HCT116 (cell line): ENCODE measurements at regions not wholly inside any gene's neighbourhood (a gene's known extent, or its start where the extent isn't known, plus 50 kb on each side); places are given as distances from the start of the nearest gene placed in this dataset.

ENCODE experiments used
- ATAC-seq: fragments of 200-7000 bp; cut with Tn5 transposase; 2 replicates; pipeline ENCODE4 v1.9.1; 2020; ENCODE audit warnings: mild to moderate bottlenecking, moderate library complexity
- BruUV-seq: library from RNA; stranded (reverse); fragments of 400-500 nt; replicated peaks from 2 replicates; lab custom pipeline; 2021; lab: Mats Ljungman, UMichigan
- CTCF ChIA-PET: fragments of 300-600 bp; sonication (Branson Sonifier 250); formaldehyde crosslinking; loops from one replicate; lab custom pipeline; 2021; ENCODE audit warnings: antibody characterized with exemption; lab: Charles Lee
- POLR2A ChIA-PET: fragments of 300-600, 350-600 bp; sonication (Branson Sonifier 250); formaldehyde crosslinking; loops from one replicate; lab custom pipeline; 2021; ENCODE audit warnings: antibody characterized with exemption; lab: Charles Lee
- RAD21 ChIA-PET, 2 experiments: fragments of 300-600 bp; sonication (Branson Sonifier 250); formaldehyde crosslinking; loops; one replicate each; lab custom pipeline; 2023; ENCODE audit warnings: low total read pairs in 2 of 2; ENCODE audit not compliant: uncharacterized antibody in 2 of 2, unreplicated experiment in 2 of 2, low non-redundant PET in 1 of 2; lab: Charles Lee
- DNase-seq: peaks from one replicate; pipeline ENCODE4 v3.0.0-alpha.2; 2010; ENCODE audit warnings: low read depth, low spot score
- H2AFZ ChIP-seq: fragments of 200-600 bp; shearing (Covaris generic), sonication (generic); 2 replicates; pipeline ENCODE4 v1.6.1; 2017; ENCODE audit warnings: low read depth, mixed run types, mixed read lengths, antibody characterized with exemption, low read length; ENCODE audit not compliant: poor library complexity, severe bottlenecking
- H3K27ac ChIP-seq: 2 replicates; pipeline ENCODE4 v1.5.1; 2012; ENCODE audit warnings: low read depth, low read length
- H3K27me3 ChIP-seq: fragments of 200-600 bp; sonication (generic); 2 replicates; pipeline ENCODE4 v1.6.1; 2016; ENCODE audit warnings: mixed run types, low read length, mixed read lengths; ENCODE audit not compliant: insufficient read depth
- H3K36me3 ChIP-seq, 2 experiments: fragments of 200-500 bp in 1 of 2; fragments of 200-600 bp in 1 of 2; sonication (Bioruptor generic) in 1 of 2; sonication (generic) in 1 of 2; 2 replicates each; pipeline versions ENCODE4 v1.5.1 to v1.6.1; 2014 to 2016; ENCODE audit warnings: low read length in 2 of 2, inconsistent platforms in 1 of 2, mixed read lengths in 1 of 2, mixed run types in 1 of 2; ENCODE audit not compliant: insufficient read depth in 2 of 2, control insufficient read depth in 1 of 2
- H3K4me1 ChIP-seq, 2 experiments: fragments of 200-600 bp in 1 of 2; sonication (generic) in 1 of 2; 2 replicates each; pipeline versions ENCODE4 v1.5.1 to v1.6.1; 2012 to 2017; ENCODE audit warnings: low read length in 2 of 2, inconsistent platforms in 1 of 2, mild to moderate bottlenecking in 1 of 2, mixed read lengths in 1 of 2, mixed run types in 1 of 2, moderate library complexity in 1 of 2; ENCODE audit not compliant: insufficient read depth in 2 of 2, control insufficient read depth in 1 of 2
- H3K4me2 ChIP-seq: fragments of 200-600 bp; sonication (generic); 2 replicates; pipeline ENCODE4 v1.6.1; 2017; ENCODE audit warnings: mixed run types, low read length, mixed read lengths
- H3K4me3 ChIP-seq, 2 experiments: fragments of 200-600 bp in 1 of 2; sonication (generic) in 1 of 2; replicated peaks in 1 of 2; 2 replicates each; pipeline ENCODE4 v1.5.1; 2011 to 2016; ENCODE audit warnings: low read length in 2 of 2, control low read depth in 1 of 2, low read depth in 1 of 2, mild to moderate bottlenecking in 1 of 2, mixed read lengths in 1 of 2, mixed run types in 1 of 2
- H3K79me2 ChIP-seq: fragments of 200-600 bp; sonication (generic); 2 replicates; pipeline ENCODE4 v1.6.1; 2017; ENCODE audit warnings: mild to moderate bottlenecking, mixed run types, low read length, moderate library complexity, mixed read lengths; ENCODE audit not compliant: insufficient read depth
- H3K9ac ChIP-seq: fragments of 200-600 bp; sonication (generic); 2 replicates; pipeline ENCODE4 v1.6.1; 2016; ENCODE audit warnings: low read length, mixed read lengths
- H3K9me2 ChIP-seq: fragments of 200-600 bp; sonication (generic), shearing (Covaris generic); 2 replicates; pipeline ENCODE4 v1.6.1; 2017; ENCODE audit warnings: mixed run types, mild to moderate bottlenecking, moderate library complexity; ENCODE audit not compliant: insufficient read depth
- H3K9me3 ChIP-seq, 2 experiments: fragments of 200-500 bp in 1 of 2; fragments of 200-600 bp in 1 of 2; sonication (Bioruptor generic) in 1 of 2; sonication (generic) in 1 of 2; 2 replicates each; pipeline ENCODE4 v1.6.1; 2014 to 2017; ENCODE audit warnings: low read length in 2 of 2, mixed read lengths in 2 of 2, inconsistent platforms in 1 of 2, low read depth in 1 of 2, mild to moderate bottlenecking in 1 of 2, mixed run types in 1 of 2, moderate library complexity in 1 of 2; ENCODE audit not compliant: control insufficient read depth in 1 of 2, insufficient read depth in 1 of 2
- H4K20me1 ChIP-seq: fragments of 200-600 bp; sonication (generic), shearing (Covaris generic); 2 replicates; pipeline ENCODE4 v1.6.1; 2017; ENCODE audit warnings: mixed run types, mild to moderate bottlenecking, moderate library complexity; ENCODE audit not compliant: insufficient read depth
- CEBPB ChIP-seq: IDR thresholded peaks from 2 replicates; pipeline ENCODE4 v1.6.1; 2012; ENCODE audit warnings: low read depth
- EGR1 ChIP-seq: IDR thresholded peaks from 2 replicates; pipeline ENCODE4 v1.6.1; 2012; ENCODE audit warnings: low read depth
- ELF1 ChIP-seq: IDR thresholded peaks from 2 replicates; pipeline ENCODE4 v1.6.1; 2012; ENCODE audit warnings: low read depth, borderline replicate concordance
- RAD21 ChIP-seq: IDR thresholded peaks from 2 replicates; pipeline ENCODE4 v1.6.1; 2012; ENCODE audit warnings: low read depth, mild to moderate bottlenecking
- SP1 ChIP-seq: IDR thresholded peaks from 2 replicates; pipeline ENCODE4 v1.6.1; 2012; ENCODE audit warnings: low read depth
- ZFX ChIP-seq: fragments of 450-650 bp; IDR thresholded peaks from 2 replicates; pipeline ENCODE4 v1.6.1; 2017
- ZNF274 ChIP-seq: fragments of 200-500 bp; sonication (Bioruptor generic); IDR thresholded peaks from 2 replicates; pipeline ENCODE4 v1.6.1; 2014; ENCODE audit warnings: mild to moderate bottlenecking, low read depth, low read length, inconsistent platforms
- intact Hi-C: fragments of 100-400 bp; cut with micrococcal nuclease; formaldehyde crosslinking; loops from 2 replicates; pipeline ENCODE4 v1.10.0; 2022
- TF ChIP-seq, protein P1 (sequence below): IDR thresholded peaks from 2 replicates; pipeline ENCODE4 v1.6.1; 2012

DNA sequence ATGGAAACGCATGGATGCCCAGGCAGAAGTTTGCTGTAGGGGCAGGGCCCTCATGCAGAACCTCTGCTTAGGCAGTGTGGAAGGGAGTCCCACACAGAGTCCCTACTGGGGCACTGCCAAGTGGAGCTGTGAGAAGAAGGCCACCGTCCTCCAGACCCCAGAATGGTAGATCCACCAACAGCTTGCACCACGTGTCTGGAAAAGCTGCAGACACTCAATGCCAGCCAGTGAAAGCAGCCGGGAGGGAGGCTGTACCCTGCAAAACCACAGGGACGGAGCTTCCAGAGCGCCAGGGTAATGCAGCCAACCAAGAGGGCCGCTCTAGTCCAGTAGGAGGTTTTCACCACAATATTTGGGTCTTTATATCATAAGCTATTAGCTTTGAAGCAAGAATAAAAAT is 97.1 kb upstream of the IQSEC1 start:
- Histone ChIP-seq H4K20me1 (no peaks in the 10 kb centered on the region), H3K4me3 (no peak overlapping the region), H3K9ac (no peak overlapping the region), H3K27ac (no peak overlapping the region), H3K9me3 (no peaks in the 10 kb centered on the region), H3K79me2 (no peaks in the 10 kb centered on the region), H2AFZ (no peak overlapping the region), H3K27me3 (no peaks in the 10 kb centered on the region), H3K4me2 (no peak overlapping the region), H3K9me2 (no peaks in the 10 kb centered on the region), H3K4me1 (no peaks in the 10 kb centered on the region)
- no peak for DNase-seq
- ChIA-PET POLR2A (no interaction called here), RAD21 (no interaction called here), CTCF (no interaction called here)
- no TSS peak for BruUV-seq
- TF ChIP-seq ZNF274 (no peak), SP1 (no peak), ZFX (no peak)
- TF ChIP-seq, protein P1, sequence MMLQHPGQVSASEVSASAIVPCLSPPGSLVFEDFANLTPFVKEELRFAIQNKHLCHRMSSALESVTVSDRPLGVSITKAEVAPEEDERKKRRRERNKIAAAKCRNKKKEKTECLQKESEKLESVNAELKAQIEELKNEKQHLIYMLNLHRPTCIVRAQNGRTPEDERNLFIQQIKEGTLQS, result no peak
- TF ChIP-seq, all 23 proteins: peak for 0
- no peaks in the 10 kb centered on the region for H3K36me3 ChIP-seq
- ATAC-seq, result no peak
- intact Hi-C loops, result no loop called here

DNA sequence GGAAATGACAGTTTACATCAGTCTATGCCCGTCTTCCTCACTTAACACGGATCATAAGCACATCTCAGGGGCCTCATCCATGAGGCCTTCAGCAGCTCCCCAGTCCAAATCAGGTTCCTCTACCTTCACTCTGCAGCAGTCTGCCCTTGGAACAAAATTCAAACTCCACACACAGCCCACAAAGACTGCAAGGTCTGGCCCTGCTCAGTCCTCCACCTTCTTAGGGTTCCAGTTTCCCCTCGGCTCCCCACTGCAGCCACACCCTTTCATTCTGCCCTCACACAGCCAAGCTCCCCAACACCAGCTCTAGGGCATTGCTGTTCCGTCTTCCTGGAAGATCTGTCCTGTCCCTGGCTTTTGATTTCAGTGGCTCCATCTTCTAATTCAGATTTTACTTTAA is 95.2 kb upstream of the IQSEC1 start:
- TF ChIP-seq ELF1, result no peak
- TF ChIP-seq EGR1, result no peak
- no peak for TF ChIP-seq RAD21
- TF ChIP-seq CEBPB, result no peak
- intact Hi-C loops, result no loop called here
- Histone ChIP-seq H3K4me2 (no peak overlapping the region), H2AFZ (no peak overlapping the region), H3K9me3 (no peaks in the 10 kb centered on the region), H4K20me1 (no peaks in the 10 kb centered on the region), H3K27ac (no peak overlapping the region), H3K36me3 (no peaks in the 10 kb centered on the region), H3K4me3 (no peak overlapping the region), H3K79me2 (no peaks in the 10 kb centered on the region), H3K9ac (no peak overlapping the region), H3K9me2 (no peaks in the 10 kb centered on the region), H3K27me3 (0 out of 2 replicates have a peak, but pooled peaks cover 5% of the 10 kb centered on the region), H3K4me1 (no peaks in the 10 kb centered on the region)
- ChIA-PET POLR2A (no interaction called here), RAD21 (no interaction called here), CTCF (interaction anchor here (0.7 kb wide), 1 partner anchor 76 kb away, joined by 3 read pairs; no protein-coding TSS in a partner anchor)
- ATAC-seq, result no peak
- DNase-seq, result no peak
- no TSS peak for BruUV-seq
